Glomerular visceral epithelial cell (primary cell): ENCODE measurements at regions not wholly inside any gene's neighbourhood (a gene's known extent, or its start where the extent isn't known, plus 50 kb on each side); places are given as distances from the start of the nearest gene placed in this dataset.
"Not testable (repeated sequence)": the region's sequence is repeated elsewhere in the genome, so short reads cannot be mapped to it uniquely, and the experiment has no call there.

Source experiments
- DNase-seq: peaks from one replicate; pipeline ENCODE4 v3.0.0-alpha.2; 2016; ENCODE audit errors: extremely low spot score

- peak; percentile 47 for DNase-seq
Measured at GRCh38 chr1:185681034-185681633, 53.1 kb upstream of the HMCN1 start.

- DNase-seq: no peak
Measured at GRCh38 chr1:185680453-185680852, 53.7 kb upstream of the HMCN1 start.

- no peak for DNase-seq
Measured at GRCh38 chr1:185679220-185679619, 55.0 kb upstream of the HMCN1 start.

GRCh38 chr1:185676969-185677368 lies 57.2 kb upstream of the HMCN1 start:
- DNase-seq: no peak

GRCh38 chr1:185674201-185674600 lies 60.0 kb upstream of the HMCN1 start:
- DNase-seq: no peak

- DNase-seq: no peak
Measured at GRCh38 chr1:185672719-185673360, 61.4 kb upstream of the HMCN1 start.

- DNase-seq: peak; percentile 51
Measured at GRCh38 chr1:185670187-185670627, 64.0 kb upstream of the HMCN1 start.

- no peak for DNase-seq
Measured at GRCh38 chr1:185668013-185668412, 66.2 kb upstream of the HMCN1 start.

- DNase-seq: no peak
Measured at GRCh38 chr1:185666582-185666981, 67.6 kb upstream of the HMCN1 start.

- DNase-seq: no peak
Measured at GRCh38 chr1:185663771-185664296, 70.4 kb upstream of the HMCN1 start.

GRCh38 chr1:185663332-185663731 lies 70.9 kb upstream of the HMCN1 start:
- DNase-seq: no peak

GRCh38 chr1:185661971-185662370 lies 72.2 kb upstream of the HMCN1 start:
- no peak for DNase-seq

- DNase-seq: no peak
Measured at GRCh38 chr1:185656663-185657062, 77.5 kb upstream of the HMCN1 start.

GRCh38 chr1:185654952-185655314 lies 79.3 kb upstream of the HMCN1 start:
- DNase-seq: no peak

- DNase-seq: peak; percentile 28
Measured at GRCh38 chr1:185654199-185654951, 79.8 kb upstream of the HMCN1 start.

- no peak for DNase-seq
Measured at GRCh38 chr1:185653615-185654014, 80.6 kb upstream of the HMCN1 start.

GRCh38 chr1:185652348-185652747 lies 81.8 kb upstream of the HMCN1 start:
- DNase-seq: no peak

GRCh38 chr1:185650602-185651230 lies 83.5 kb upstream of the HMCN1 start:
- DNase-seq: no peak

- DNase-seq: no peak
Measured at GRCh38 chr1:185648858-185649589, 85.2 kb upstream of the HMCN1 start.

- DNase-seq: not testable (repeated sequence)
Measured at GRCh38 chr1:185647597-185648267, 86.5 kb upstream of the HMCN1 start.

GRCh38 chr1:185646202-185646683 lies 87.9 kb upstream of the HMCN1 start:
- peak; percentile 95 for DNase-seq
